Amygdala (tissue), 56 donors: ENCODE measurements at regions not wholly inside any gene's neighbourhood (a gene's known extent, or its start where the extent isn't known, plus 50 kb on each side); places are given as distances from the start of the nearest gene placed in this dataset.

Experiments used
- DNase-seq, 56 donors: peaks; one replicate each; lab custom pipeline; 2025; lab: John Stamatoyannopoulos, UW

DNA sequence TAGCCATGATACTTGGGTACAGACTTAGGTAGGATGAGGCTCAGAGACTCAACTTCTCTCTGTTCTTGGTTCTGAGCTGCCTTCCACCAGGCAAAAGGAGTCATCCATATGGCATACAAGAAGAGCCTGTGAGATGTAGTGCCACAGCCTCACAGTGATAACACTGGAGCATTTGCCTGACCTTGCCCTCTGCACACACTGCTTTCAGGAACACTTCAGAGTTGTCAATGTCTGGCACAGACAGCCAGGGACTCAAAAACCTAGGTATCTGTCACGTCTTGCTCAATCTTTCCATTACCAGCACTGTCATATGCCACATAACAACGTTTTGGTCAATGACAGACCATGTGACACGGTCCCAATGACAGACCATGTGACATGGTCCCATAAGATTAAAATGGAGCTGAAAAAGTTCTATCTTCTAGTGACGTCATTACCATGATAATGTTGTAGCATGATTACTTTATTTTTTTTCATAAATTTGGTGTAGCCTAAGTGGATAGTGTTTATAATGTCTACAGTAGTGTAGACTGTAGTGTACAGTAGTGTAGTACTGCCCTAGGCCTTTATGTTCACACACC, 199.9 kb upstream of the CTTNBP2NL start:
- DNase-seq: no peak

GRCh38 chr1:112196731-112197130, 199.3 kb upstream of the CTTNBP2NL start:
- DNase-seq: no peak

- no peak for DNase-seq
Observed at GRCh38 chr1:112209493-112209892, 186.5 kb upstream of the CTTNBP2NL start.

- DNase-seq: no peak
Observed at GRCh38 chr1:112219267-112219666, 176.7 kb upstream of the CTTNBP2NL start.

DNA sequence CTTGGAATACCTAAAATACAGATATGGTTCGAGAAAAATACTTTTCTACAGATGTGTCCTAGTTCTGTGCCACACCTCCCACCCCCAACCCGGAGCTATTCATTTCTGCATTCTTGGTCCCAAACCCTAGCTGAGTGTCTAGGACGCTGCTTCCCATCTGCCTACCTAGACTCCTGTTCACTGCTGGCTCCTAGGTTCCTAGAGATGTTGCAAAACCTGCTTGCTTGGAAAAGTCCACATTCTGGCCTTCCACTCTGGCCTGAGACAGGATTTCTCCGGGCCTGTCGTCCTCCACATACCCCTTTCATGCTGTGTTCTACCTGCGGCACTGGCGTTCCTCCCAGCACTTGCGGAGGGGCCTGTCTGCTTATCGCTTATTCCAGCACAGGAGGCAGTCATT, 165.8 kb upstream of the CTTNBP2NL start:
- no peak for DNase-seq

DNA sequence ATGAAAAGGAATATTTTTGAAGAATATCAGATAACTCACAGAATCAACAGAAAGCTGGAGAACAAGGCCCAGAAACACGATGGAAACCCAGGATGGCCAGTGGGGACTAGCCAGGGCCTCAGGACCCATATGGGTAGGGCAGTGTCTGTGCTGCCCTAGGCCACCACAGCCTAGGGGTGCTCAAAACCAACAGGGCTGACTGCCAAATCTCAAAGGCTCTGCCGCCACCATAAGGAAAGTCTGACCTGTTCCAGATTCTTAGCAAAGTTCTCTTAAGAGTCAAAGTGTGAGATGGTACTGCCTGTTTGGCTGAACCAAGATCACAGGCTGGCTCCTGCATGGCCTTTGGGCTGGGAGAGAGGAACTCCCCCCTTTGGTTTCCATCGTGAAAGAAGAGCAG, 164.7 kb upstream of the CTTNBP2NL start:
- no peak for DNase-seq

DNA sequence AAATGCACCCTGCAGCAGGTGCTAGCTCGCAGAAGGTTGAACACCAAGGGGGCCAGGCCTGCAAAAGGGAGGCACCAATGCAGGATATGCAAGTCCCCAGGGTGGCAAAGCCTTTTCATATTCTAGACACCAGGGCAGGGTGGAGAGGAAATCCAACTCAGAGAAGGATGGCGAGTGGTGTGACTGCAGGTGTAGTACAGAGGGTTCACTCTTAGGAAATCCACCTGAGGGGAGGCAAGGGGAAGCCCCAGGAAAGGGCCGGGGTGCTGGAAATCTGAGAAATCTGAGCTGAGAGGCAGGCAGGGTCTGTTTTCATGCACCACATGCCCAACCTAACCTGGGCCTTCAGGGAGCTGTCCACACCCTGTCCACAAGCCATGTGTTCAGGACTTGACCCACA, 163.2 kb upstream of the CTTNBP2NL start:
- DNase-seq: no peak

- no peak for DNase-seq
Observed at GRCh38 chr1:112234710-112235109, 161.3 kb upstream of the CTTNBP2NL start.

GRCh38 chr1:112237983-112238545, 157.9 kb upstream of the CTTNBP2NL start:
- no peak for DNase-seq

DNA sequence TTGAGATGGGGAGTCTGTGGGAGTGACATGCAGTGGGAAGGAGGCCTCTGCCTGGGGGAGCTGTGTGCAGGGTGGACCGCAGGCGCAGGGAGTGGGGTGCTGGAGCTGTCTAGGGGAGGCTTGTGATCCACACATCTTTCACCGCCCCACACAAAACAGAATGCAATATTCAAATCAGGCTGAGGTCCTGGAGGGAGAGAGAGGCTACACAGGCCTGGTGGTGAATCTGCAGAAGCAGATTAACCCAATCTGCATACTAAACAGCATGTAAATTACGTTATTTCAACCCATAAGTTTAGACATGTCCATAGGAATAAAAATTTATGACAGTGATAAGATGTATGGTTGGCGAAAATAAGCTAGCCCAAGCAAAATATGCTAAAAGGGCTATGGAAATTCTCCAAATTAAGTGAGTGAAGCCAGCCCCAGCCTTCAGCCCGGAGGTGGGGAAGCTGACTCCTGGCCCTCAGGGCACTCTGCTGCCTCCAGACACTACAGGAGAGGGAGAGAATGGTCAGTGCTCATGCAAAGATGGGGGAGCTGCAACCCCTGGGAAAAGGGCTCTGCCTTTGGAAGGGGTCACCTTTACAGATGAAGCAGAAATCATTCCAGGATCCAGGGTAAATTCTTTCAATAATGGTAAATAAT, 156.2 kb upstream of the CTTNBP2NL start:
- DNase-seq: no peak

- DNase-seq: no peak
Observed at GRCh38 chr1:112242470-112242869, 153.5 kb upstream of the CTTNBP2NL start.

DNA sequence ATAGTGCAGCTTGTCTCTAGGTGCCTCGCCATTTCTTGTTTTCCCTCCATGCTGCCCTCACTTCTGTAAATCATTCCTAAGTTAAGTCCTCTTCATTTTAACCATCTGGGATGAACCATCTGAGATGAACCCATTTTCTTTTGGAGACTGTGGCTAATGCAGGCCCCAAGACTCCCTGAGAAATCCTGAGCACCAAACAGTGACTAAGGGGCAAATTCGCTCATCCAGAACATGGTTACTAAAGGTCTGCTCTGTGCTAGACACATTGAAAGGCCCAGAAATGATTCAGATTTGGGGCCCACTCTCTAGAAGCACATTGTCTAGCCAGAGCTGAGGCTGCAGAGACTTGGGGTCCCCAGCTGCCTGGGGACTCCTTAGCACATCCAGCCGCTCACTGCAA, 151.9 kb upstream of the CTTNBP2NL start:
- DNase-seq: no peak

GRCh38 chr1:112245114-112245513, 150.9 kb upstream of the CTTNBP2NL start:
- DNase-seq: no peak

GRCh38 chr1:112247036-112247597, 148.9 kb upstream of the CTTNBP2NL start:
- no peak for DNase-seq

DNA sequence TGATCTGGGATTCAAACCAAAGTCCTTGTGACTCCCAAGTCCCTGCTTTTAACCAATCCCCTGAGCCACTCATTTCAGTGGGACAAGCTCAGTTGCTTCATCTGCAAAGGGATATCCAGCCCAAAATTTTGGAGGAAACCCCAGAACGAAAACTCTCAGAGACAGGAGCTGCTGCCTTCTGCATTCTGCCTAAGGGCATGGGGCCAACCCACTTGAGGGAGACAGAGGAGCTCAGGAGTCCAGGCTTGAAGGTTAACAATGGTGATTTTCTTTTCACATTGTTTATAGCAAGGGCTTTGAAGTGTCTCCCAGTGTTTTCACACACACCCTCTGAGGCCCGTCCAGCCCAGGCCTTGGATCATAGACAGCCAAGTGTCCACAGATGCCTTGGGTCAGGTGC, 148.1 kb upstream of the CTTNBP2NL start:
- no peak for DNase-seq

DNA sequence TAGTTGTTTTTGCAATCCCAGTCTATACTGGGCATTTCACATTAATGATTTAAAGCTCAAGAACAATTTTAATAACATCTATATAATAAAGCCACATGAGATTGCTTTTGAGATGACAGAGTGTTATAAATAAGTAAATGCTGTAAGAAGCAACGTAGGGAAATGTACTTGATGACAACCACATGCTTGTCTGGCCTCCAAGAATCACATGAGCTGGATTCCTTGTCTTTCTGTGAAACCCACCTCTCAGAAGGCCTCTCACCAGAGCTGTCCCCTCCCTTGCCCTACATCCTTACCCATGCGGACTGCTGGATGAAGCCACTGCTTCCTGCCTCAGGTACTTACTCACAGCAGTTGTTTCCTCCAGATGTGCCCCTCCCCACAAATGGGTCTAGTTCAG, 145.1 kb upstream of the CTTNBP2NL start:
- no peak for DNase-seq

- no peak for DNase-seq
Observed at GRCh38 chr1:112251766-112252506, 144.1 kb upstream of the CTTNBP2NL start.

GRCh38 chr1:112253366-112253765, 142.6 kb upstream of the CTTNBP2NL start:
- no peak for DNase-seq

DNA sequence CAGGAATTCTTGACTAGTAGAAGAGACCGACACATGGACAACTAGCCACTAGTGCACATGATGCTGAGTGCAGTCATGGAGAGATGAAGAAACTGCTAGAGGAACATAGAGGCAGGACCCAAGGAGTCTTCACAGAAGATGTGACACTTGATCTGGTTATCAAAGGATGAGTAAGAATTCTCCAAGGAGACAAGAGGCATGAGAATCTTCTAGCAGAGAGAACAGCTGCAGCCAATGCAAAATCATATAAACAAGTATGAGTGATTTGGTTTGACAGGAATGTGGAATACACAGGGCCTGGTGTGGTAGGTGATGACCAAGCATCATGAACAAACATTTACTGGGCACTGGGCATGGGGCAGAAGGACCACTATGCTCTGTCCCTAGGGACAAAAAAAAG, 140.9 kb upstream of the CTTNBP2NL start:
- DNase-seq: no peak

- DNase-seq: no peak
Observed at GRCh38 chr1:112256411-112256810, 139.6 kb upstream of the CTTNBP2NL start.
